Activated CD8-positive, alpha-beta memory T cell treated with anti-CD3 and anti-CD28 coated beads, Interleukin-2, amount 10 ng/mL, durations not matched to agents 7 days and 5 days (primary cell): ENCODE measurements at regions not wholly inside any gene's neighbourhood (a gene's known extent, or its start where the extent isn't known, plus 50 kb on each side); places are given as distances from the start of the nearest gene placed in this dataset.
"Not testable (repeated sequence)": the region's sequence is repeated elsewhere in the genome, so short reads cannot be mapped to it uniquely, and the experiment has no call there.

Source experiments
- ATAC-seq: fragments of 150-1000 bp; cut with Tn5 transposase; one replicate; pipeline ENCODE4 v1.10.0; 2021; ENCODE audit warnings: moderate library complexity
- CTCF ChIA-PET: fragments of 350-600 bp; sonication (Branson Sonifier 250); formaldehyde crosslinking; loops from one replicate; lab custom pipeline; 2021; ENCODE audit warnings: antibody characterized with exemption; lab: Charles Lee
- DNase-seq: peaks from one replicate; pipeline ENCODE4 v3.0.0-alpha.2; 2020
- H3K27ac Mint-ChIP-seq: one replicate; pipeline ENCODE4 v1.8.0; 2021; ENCODE audit warnings: mild to moderate bottlenecking, mixed read lengths
- H3K27me3 Mint-ChIP-seq: one replicate; pipeline ENCODE4 v1.8.0; 2021; ENCODE audit warnings: mixed read lengths
- H3K36me3 Mint-ChIP-seq: one replicate; pipeline ENCODE4 v1.8.0; 2021; ENCODE audit warnings: mild to moderate bottlenecking, mixed read lengths
- H3K4me1 Mint-ChIP-seq: one replicate; pipeline ENCODE4 v1.8.0; 2021; ENCODE audit warnings: mixed read lengths
- H3K4me3 Mint-ChIP-seq: one replicate; pipeline ENCODE4 v1.8.0; 2021; ENCODE audit warnings: mild to moderate bottlenecking, moderate library complexity, mixed read lengths
- H3K9me3 Mint-ChIP-seq: one replicate; pipeline ENCODE4 v1.8.0; 2022; ENCODE audit warnings: low read depth, mixed read lengths

DNA sequence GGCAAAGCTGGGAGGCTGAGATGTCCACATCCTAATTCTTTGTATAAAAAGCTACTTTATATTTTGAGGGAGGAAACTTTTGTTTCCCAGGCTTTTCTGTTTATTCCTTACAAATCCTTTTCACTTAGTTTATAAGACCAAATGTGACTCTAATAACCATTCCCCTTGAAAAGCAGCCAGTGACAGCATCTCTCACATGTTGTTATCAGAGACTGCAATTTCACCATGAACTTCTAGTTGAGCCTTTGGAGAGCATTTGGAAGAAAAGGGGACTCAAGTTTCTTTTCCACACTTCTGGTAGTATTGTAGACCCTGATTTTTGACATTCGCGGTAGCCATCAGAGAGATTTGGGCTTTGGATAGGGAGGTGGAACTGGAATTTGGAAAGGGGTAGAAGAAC, 215.8 kb downstream of the RNF144B start:
- no peaks in the 10 kb centered on the region for H3K27me3 Mint-ChIP-seq
- CTCF ChIA-PET: no interaction called here
- no peak overlapping the region for H3K27ac Mint-ChIP-seq
- DNase-seq: no peak
- no peaks in the 10 kb centered on the region for H3K9me3 Mint-ChIP-seq
- H3K4me1 Mint-ChIP-seq: no peaks in the 10 kb centered on the region
- H3K4me3 Mint-ChIP-seq: no peak overlapping the region
- no peak for ATAC-seq
- no peaks in the 10 kb centered on the region for H3K36me3 Mint-ChIP-seq

DNA sequence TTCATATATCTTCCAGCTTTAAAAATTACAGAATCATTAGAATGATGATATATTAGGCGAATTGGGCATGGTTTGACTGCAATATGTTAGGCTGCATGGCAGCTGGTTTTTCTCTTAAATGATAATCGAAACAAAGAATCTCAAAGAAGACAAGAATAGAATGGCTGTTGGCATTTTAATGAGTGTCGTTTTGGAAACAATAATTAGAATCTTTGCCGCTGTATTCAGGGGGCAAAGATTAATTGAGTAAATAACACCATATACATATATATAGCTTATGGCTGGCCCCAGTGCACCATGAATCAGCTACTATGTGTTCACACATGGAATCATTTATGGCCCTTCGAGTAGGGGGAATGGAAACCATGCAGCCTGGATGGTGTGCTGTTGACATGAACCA, 216.2 kb downstream of the RNF144B start:
- Mint-ChIP-seq H3K9me3 (no peaks in the 10 kb centered on the region), H3K36me3 (no peaks in the 10 kb centered on the region), H3K27me3 (no peaks in the 10 kb centered on the region), H3K4me3 (no peak overlapping the region), H3K27ac (no peak overlapping the region), H3K4me1 (no peaks in the 10 kb centered on the region)
- CTCF ChIA-PET: no interaction called here
- ATAC-seq: no peak
- DNase-seq: no peak

DNA sequence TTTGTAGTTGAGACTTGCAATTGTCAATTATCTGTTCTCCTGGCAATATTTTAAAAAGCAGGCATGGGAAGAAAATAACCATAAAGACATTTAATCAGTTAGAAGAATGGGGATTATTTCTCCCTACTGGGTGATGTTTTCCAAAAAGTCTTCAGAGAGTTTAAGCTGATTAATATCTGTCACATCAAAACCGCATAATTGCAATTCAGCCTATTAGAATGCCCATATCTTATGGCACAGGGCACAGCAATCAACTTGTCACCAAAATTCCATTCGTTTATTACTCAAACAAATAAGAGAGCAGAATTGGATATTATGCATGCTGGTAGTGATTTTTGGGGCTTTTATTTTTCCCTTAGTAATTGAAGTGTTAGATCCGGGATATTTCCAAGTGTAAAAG, 218.7 kb downstream of the RNF144B start:
- no peaks in the 10 kb centered on the region for H3K4me1 Mint-ChIP-seq
- no peak overlapping the region for H3K27ac Mint-ChIP-seq
- no peaks in the 10 kb centered on the region for H3K36me3 Mint-ChIP-seq
- H3K4me3 Mint-ChIP-seq: no peak overlapping the region
- no peaks in the 10 kb centered on the region for H3K27me3 Mint-ChIP-seq
- ATAC-seq: no peak
- no peaks in the 10 kb centered on the region for H3K9me3 Mint-ChIP-seq
- no peak for DNase-seq
- CTCF ChIA-PET: no interaction called here

DNA sequence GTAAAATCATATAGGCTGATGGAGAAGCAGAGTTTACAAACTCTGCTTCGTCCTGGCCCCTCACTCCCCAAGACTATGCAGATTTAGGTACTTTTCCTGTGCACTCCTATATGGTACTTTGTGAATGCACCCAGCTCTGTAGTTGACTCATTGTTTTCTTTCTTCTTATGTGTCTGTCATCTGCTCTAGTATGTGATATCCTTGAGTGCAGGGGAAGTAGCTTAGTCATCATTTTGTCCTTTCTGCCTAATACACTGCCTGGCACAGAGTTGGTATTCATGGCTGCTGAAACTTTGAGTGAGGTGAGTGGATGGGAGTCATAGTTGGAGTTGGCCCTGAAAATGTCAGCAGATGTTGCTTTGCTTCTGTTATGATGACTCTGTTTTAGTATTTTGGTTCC, 222.6 kb downstream of the RNF144B start:
- CTCF ChIA-PET: no interaction called here
- ATAC-seq (no peak), DNase-seq (no peak)
- no peaks in the 10 kb centered on the region for H3K9me3 Mint-ChIP-seq
- H3K36me3 Mint-ChIP-seq: no peaks in the 10 kb centered on the region
- H3K4me3 Mint-ChIP-seq: no peak overlapping the region
- no peaks in the 10 kb centered on the region for H3K4me1 Mint-ChIP-seq
- no peak overlapping the region for H3K27ac Mint-ChIP-seq
- H3K27me3 Mint-ChIP-seq: no peaks in the 10 kb centered on the region

DNA sequence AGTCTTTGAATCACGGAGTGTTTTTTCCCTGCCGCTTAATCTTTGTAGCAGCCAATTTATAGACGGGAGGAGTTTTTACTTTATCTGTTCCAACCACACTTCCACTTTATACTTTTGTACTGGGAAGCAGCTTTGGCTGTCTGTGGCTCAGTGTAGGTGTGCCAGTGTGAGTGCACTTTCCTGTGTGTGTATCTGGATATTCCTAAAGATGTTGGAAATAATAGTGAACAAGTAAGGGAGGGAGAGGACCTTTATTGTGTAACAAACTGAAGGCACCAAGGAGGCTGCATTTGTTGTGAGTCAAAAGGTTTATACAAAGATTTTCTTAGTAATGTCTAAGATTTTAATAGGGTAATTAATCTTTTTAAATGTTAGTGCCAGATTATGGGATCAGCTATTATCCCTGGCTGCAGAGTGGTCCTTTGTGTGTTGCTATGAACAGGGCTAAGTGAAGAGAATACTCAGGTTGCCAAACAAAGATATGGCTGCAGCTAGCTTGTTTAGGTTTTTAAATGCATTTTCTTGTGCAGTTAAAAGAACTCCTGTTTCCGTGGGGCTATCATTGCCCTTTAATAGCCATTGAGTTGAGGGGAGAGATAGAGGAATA, 226.3 kb downstream of the RNF144B start:
- DNase-seq: no peak
- H3K4me1 Mint-ChIP-seq: no peaks in the 10 kb centered on the region
- CTCF ChIA-PET: no interaction called here

DNA sequence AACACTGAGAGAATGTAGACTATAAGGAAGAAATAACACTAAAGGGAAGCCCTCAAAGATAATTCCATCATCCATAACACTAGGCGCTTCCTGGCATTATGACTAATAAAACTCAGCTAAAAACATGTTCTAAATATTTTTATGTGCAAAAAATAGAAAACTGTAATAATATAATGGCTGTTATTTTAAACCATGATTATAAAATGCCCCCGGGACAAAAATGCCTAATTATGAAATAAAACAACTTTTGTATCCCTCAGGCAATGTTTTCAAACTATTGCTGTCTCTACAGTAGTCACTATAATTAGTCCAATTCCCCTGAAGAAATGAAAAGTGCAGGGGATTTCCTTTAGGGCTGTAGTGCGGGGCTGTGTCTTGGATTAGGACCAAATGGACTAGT, 242.4 kb downstream of the RNF144B start:
- Mint-ChIP-seq H3K4me3 (no peak overlapping the region), H3K27me3 (no peaks in the 10 kb centered on the region), H3K27ac (no peak overlapping the region), H3K36me3 (no peaks in the 10 kb centered on the region), H3K4me1 (no peaks in the 10 kb centered on the region), H3K9me3 (no peaks in the 10 kb centered on the region)
- DNase-seq: no peak
- CTCF ChIA-PET: interaction anchor here (0.8 kb wide), 1 partner anchor 34 kb away, joined by 6 read pairs; no protein-coding TSS in a partner anchor
- ATAC-seq: no peak

More for the DNA sequence above, 226.3 kb downstream of the RNF144B start:
- Mint-ChIP-seq H3K4me3 (no peak overlapping the region), H3K9me3 (peaks cover 5% of the 10 kb centered on the region), H3K36me3 (no peaks in the 10 kb centered on the region), H3K27ac (no peak overlapping the region), H3K27me3 (no peaks in the 10 kb centered on the region)
- ATAC-seq: no peak

DNA sequence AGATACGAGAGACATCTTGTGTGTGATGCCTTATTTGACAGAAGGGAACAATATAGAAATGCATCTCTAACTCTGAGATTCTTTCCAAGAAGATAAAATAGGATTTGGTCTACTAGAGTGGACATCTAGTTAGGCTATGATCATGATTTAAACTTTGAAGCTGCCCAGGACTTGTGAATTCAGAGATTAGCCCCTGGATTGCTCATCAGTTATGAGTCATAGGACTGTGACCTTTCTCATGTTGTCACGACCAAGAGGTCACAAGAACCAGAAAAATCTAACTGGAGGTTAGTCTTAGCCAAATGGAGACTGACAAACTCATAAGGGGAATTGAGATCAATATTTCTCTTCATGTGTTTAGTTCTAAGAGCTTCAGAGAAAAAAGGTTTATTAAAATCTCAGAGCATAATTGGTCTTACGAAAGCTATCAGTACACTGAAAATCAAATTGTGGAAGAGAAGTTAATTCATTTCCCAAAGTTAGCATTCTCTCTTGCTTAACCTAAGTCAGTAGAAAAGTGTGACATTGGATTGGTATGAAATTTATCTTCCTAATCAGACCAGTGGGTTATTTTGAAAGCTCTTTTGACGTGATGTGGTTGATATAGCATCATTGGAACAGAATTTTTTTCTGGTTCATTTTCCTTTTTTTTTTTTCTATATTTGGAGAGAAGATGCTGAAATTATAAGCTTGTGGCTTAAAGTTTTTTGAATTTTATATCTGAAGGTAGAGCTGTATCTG, 245.7 kb downstream of the RNF144B start:
- no peaks in the 10 kb centered on the region for H3K36me3 Mint-ChIP-seq
- H3K27me3 Mint-ChIP-seq: no peaks in the 10 kb centered on the region
- H3K4me1 Mint-ChIP-seq: no peaks in the 10 kb centered on the region
- H3K4me3 Mint-ChIP-seq: no peak overlapping the region
- DNase-seq (no peak), ATAC-seq (no peak)
- H3K9me3 Mint-ChIP-seq: no peaks in the 10 kb centered on the region
- no peak overlapping the region for H3K27ac Mint-ChIP-seq
- CTCF ChIA-PET: no interaction called here

DNA sequence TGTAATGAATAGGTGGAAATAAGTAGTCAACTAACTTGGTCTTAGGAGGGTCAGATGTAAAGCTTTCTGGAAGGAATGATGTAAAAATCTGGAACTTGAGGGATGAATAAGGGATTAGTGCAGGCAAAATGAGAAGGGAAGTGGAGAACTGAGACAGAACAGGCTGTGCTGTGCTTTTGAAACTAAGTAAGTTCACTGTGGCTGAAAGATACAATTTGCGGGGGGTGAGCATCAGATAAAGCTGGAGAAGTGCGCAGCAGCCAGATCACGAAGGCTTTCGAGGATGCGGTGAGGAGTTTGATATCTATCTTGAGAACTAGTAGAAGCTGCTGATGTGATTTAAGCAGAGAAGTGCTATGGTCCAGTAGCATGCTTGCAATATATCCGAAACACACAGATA, 247.8 kb downstream of the RNF144B start:
- CTCF ChIA-PET: no interaction called here
- no peaks in the 10 kb centered on the region for H3K9me3 Mint-ChIP-seq

DNA sequence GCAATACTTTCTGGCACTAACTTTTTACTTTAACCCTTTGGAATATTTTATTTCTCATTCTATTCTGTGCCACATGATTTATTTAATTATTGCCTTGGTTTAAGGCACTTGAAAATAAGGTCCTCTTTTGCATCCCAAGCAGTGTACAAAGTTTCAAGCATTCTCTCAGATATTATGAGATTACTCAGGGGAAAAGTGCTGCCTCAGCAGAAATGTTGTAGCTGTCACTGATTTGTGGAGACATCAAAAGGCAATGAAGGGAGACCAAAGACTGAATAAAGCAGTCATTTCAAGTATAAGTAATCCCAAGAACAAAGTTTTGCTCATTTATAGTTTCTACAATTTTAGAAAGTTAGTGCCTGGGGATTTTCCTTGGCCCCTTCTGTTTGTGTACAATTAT, 253.0 kb downstream of the RNF144B start:
- DNase-seq (no peak), ATAC-seq (no peak)
- no peak overlapping the region for H3K27ac Mint-ChIP-seq
- no peaks in the 10 kb centered on the region for H3K9me3 Mint-ChIP-seq
- no peaks in the 10 kb centered on the region for H3K4me1 Mint-ChIP-seq
- CTCF ChIA-PET: no interaction called here
- no peaks in the 10 kb centered on the region for H3K27me3 Mint-ChIP-seq
- no peaks in the 10 kb centered on the region for H3K36me3 Mint-ChIP-seq
- no peak overlapping the region for H3K4me3 Mint-ChIP-seq

More for the DNA sequence above, 247.8 kb downstream of the RNF144B start:
- ATAC-seq (no peak), DNase-seq (no peak)
- H3K27me3 Mint-ChIP-seq: no peaks in the 10 kb centered on the region
- H3K36me3 Mint-ChIP-seq: no peaks in the 10 kb centered on the region
- H3K4me1 Mint-ChIP-seq: no peaks in the 10 kb centered on the region
- no peak overlapping the region for H3K4me3 Mint-ChIP-seq
- H3K27ac Mint-ChIP-seq: no peak overlapping the region

DNA sequence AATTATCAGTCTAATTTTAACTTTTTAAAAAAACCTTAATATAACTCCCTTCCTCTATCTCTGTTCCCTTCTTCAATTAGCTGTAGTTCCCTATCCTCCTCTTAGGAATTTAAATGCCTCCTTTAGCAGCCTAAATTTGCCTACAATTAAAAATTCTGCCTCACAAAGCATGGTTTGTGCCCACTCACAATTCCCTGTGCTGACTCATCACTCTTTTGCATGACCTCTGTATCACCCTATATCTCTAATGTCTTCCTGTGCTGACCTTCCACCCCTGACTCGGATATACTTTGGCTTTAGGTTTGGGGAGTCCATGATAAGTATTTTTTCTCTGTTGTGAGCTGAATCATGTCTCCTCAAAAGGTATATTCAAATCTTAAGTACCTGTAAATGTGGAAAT, 253.6 kb downstream of the RNF144B start:
- DNase-seq (no peak), ATAC-seq (no peak)
- H3K27me3 Mint-ChIP-seq: no peaks in the 10 kb centered on the region
- H3K36me3 Mint-ChIP-seq: no peaks in the 10 kb centered on the region
- no peak overlapping the region for H3K4me3 Mint-ChIP-seq
- CTCF ChIA-PET: no interaction called here
- no peak overlapping the region for H3K27ac Mint-ChIP-seq
- no peaks in the 10 kb centered on the region for H3K9me3 Mint-ChIP-seq
- no peaks in the 10 kb centered on the region for H3K4me1 Mint-ChIP-seq

DNA sequence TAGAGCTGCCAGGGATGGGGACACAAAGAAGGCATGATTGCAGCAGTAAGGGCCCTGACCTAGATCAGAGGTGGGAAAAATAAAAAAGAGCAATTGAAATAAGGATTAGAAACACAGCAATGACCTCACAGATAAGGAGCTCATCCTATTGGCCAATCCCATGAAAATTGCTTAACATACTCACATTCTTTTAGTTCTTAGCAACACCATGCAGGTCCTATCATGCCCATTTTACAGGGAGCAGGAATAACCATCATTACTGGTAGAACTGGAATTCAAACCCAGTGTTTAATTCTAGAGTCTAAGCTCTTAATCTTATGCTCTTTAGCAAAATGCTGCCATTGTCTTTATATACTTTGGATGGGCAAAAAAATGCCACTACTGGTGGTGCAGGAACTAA, 267.7 kb downstream of the RNF144B start:
- Mint-ChIP-seq H3K9me3 (peaks cover 5% of the 10 kb centered on the region), H3K4me3 (no peak overlapping the region), H3K27ac (no peak overlapping the region), H3K4me1 (no peaks in the 10 kb centered on the region), H3K36me3 (no peaks in the 10 kb centered on the region), H3K27me3 (no peaks in the 10 kb centered on the region)
- CTCF ChIA-PET: no interaction called here
- ATAC-seq (no peak), DNase-seq (no peak)

DNA sequence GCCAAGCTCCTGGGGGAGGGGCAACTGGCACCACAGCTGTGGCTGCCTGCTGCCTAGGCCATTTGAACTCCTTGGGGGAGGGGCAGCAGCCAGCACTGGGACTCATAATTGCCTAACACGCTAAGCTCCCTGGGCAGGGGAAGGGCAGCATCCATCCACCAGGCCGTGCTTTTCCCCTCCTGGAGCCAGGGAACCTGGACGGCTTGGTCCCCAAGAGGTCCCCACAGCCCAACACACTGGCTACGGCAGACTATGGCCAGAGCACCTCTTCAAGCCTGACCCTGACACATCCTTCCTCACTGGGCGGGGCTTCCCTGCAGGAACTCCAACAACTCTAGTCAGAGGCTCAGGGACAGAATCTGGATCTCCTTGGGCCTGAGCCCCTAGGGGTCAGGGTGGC, 269.4 kb downstream of the RNF144B start:
- H3K4me1 Mint-ChIP-seq: no peaks in the 10 kb centered on the region
- no peak overlapping the region for H3K27ac Mint-ChIP-seq
- H3K36me3 Mint-ChIP-seq: no peaks in the 10 kb centered on the region
- no peak overlapping the region for H3K4me3 Mint-ChIP-seq
- ATAC-seq (no peak), DNase-seq (no peak)
- H3K27me3 Mint-ChIP-seq: no peaks in the 10 kb centered on the region
- H3K9me3 Mint-ChIP-seq: peaks cover 5% of the 10 kb centered on the region
- CTCF ChIA-PET: no interaction called here

DNA sequence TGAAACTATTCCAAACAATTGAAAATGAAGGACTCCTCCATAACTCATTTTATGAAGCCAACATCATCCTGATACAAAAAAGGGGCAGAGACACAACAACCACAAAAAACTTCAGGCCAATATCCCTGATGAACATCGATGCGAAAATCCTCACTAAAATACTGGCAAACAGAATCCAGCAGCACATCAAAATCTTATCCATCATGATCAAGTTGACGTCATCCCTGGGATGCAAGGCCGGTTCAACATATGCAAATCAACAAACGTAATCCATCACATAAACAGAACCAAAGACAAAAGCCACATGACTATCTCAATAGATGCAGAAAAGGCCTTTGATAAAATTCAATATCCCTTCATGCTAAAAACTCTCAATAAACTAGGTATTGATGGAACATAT, 272.8 kb downstream of the RNF144B start:
- H3K4me3 Mint-ChIP-seq, H3K4me1 Mint-ChIP-seq, DNase-seq, ATAC-seq, H3K36me3 Mint-ChIP-seq, H3K27me3 Mint-ChIP-seq, H3K9me3 Mint-ChIP-seq, H3K27ac Mint-ChIP-seq, CTCF ChIA-PET: not testable (repeated sequence)

DNA sequence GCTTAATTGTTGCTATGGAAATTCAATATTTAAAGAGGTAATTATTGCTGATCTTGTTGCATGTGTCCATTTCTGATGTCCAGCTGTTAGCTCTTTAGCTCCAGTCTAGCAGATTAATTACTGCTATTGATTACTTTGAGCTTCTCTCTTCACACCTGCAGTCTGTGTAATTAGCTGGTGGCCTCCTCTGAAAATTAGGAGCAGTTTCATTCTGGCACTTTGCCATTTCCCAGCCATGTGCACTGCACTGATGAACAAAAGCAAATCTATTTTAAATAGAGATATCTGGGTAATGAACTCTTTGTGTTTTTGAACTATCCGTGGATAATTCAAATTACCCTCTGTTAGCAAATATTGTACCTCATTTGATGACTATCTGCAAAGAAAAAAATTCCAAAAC, 275.9 kb downstream of the RNF144B start:
- CTCF ChIA-PET: no interaction called here
- no peak for ATAC-seq
- DNase-seq: no peak
- Mint-ChIP-seq H3K9me3 (peaks cover 2% of the 10 kb centered on the region), H3K27me3 (no peaks in the 10 kb centered on the region), H3K27ac (no peak overlapping the region), H3K36me3 (no peaks in the 10 kb centered on the region), H3K4me1 (no peaks in the 10 kb centered on the region), H3K4me3 (no peak overlapping the region)
